ENCODE measurements at regions not wholly inside any gene's neighbourhood (a gene's known extent, or its start where the extent isn't known, plus 50 kb on each side); places are given as distances from the start of the nearest gene placed in this dataset.
"Not testable (repeated sequence)": the region's sequence is repeated elsewhere in the genome, so short reads cannot be mapped to it uniquely, and the experiment has no call there.

DNA sequence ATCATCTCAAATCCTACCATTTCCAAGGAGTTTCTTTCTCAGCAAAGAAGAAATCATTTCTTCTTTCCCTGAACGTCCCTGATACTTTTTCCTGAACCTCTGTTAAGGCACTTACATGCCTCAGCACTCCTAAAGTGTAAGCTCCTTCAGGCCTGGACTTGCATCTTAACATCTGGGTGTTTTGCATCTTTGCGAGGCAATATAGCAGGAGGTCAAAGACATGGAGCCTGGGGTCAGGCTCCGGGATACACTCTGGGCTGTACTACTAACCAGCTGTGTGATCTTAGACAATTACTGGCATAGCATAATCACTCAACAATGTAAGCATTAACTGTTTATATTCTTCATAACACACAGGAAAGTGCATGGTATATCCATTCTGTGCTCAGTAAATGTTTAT lies 275.5 kb upstream of the BOD1L1 start:
- no peak for DNase-seq

DNA sequence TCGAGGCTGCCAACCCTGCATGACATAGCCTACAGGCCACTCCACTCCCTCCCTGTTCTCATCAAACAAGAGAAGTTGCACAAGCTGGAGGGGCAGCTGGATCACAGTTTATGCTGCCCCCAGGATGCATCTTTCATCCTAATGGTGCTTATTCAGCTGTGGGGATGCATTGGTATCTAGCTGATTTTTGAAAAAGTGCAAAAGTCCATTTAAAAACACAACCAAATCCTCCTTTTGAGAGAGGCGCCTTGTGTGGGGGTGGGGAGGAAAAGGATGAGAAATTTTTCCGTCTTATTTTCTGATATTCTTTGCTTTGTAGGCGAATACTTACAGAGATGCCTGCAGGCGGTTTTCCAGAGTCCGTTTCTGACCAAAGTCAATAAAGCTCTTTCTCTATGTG lies 276.4 kb upstream of the BOD1L1 start:
- no peak for DNase-seq

DNA sequence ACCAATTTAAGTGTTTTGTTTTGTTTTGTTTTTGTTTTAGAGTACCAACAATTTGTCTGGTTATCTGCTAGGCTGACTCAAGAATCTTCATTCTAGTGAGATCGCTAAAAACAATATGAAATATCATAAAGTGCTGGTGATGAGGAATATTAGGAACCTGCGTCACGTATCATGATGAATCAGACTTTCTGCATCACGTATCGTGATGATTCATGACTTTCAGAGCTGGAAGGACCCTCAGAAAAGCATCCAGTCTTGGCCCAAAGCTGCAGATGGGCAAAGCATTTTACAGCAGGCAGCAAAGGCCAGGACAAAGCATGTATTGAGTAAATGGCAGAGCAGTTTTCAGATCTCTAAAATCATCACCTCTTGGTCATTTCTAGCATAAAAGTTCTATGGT lies 278.0 kb upstream of the BOD1L1 start:
- DNase-seq: no peak

DNA sequence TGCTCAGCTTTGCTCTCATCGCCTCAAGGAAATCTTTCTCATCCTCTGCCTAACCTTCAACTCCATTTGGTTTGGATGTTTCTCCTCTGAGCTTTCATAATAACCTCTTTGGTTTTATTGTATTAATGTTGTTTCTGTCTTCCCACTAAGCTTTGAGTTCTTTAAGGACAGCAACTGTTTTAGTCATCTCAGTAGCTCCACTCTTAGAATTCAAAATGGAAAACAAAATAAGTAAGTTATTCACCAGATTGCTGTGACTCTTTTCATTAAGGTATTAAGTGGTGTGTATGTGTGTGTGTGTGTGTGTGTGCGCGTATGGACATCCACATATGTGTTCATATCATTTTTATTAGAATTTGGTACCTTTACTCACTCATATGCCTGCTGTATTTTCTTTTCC lies 279.2 kb upstream of the BOD1L1 start:
- DNase-seq: no peak

DNA sequence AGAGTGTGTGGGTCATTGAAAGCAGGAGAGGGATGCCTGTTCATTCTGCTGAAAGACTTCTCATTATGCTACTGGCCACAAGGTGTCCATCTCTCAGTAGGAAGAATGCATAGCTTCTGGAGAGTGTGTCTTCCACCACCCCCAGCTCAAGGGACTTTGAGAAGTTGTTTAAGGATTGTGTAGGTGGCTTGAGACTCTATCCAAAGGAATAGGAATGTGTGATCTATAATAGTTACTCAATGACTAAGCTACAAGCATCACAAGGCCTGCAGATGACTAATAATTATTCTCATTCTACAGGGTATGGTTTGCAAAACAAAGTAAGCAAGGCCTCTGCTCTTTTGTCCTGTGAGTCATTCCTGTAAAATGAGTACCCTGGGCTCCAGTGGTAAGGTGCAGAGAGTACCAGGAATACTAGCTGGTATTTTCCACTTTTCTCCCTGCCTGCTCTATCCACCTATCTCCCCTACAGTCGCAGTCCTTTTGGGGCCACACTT lies 279.8 kb upstream of the BOD1L1 start:
- DNase-seq: no peak

DNA sequence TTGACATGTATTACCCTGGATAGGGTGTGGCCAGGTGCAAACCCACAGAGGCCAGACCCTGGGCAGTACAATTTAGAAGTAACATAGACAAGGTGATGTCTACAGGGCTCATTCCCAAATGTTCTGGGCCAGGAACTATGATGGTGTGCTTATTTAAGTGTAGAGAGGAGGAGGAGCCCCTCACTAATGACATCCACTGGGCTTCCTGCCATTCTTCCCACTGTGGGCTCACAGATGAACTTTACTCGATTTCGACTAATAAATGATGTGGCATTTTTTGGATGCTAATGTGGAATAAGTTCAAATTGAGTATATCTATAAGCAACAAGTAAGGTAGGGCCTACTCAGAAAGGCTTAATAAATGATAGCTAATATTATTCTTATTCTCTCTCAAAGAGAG lies 280.9 kb upstream of the BOD1L1 start:
- DNase-seq: no peak

DNA sequence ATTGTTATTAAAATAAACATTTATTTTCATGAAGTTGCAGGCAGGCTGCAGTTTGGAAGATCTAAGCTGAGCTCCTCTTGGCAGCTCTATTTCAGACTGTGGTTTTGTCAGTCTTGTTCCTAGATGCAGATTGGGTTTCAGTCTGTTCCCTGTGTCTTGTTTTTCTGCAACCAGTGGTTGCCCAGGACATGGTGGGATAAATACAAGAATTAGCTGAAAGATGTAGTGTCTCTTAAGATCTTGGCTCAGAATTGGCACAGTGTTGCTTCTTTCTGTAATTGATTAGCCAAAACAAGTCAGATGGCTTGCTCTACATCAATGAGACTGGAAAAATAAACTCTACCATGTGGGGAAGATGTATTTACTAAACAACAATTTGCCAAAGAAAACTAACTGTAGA lies 283.0 kb upstream of the BOD1L1 start:
- no peak for DNase-seq

DNA sequence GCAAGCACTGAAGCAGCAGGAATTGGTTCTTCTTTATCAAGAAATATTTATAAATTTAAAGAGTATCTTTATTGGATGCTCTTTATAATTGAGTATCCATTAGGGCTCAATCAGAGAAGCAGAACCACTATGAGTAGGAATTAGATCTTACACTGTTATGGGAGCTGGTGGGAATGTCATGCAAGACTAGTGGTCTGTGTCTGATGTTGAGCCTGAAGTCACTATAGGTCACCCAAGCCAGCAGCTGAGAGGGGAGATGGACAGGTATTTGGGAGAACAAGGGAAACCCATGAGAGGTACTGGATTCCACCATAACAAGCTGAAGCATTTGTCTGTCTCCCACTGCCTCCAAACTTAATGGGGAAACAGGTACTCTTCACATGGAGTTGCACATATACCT lies 283.7 kb upstream of the BOD1L1 start:
- DNase-seq: no peak

DNA sequence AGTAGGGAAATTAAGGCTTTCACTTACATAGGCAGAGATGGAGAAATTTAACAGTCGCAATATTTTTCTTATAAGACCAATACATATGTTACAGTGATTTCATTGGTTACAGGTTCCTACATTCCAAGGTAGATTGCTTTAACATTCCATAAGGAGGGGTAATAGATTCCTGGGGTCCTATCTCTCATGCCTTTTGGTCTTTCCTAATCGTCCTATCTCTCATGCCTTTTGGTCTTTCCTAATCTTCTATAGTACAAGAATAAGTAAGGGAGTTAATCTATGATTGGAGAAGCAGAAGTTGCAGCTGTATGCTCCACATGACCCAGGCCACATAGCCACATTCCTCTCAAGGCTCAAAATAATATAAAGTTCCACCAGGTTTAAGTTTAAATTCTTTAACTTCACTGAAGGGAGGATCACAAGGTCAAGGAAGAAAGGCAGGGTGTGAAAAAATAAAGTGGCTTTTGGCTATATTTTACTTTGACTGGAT lies 285.0 kb upstream of the BOD1L1 start:
- no peak for DNase-seq

DNA sequence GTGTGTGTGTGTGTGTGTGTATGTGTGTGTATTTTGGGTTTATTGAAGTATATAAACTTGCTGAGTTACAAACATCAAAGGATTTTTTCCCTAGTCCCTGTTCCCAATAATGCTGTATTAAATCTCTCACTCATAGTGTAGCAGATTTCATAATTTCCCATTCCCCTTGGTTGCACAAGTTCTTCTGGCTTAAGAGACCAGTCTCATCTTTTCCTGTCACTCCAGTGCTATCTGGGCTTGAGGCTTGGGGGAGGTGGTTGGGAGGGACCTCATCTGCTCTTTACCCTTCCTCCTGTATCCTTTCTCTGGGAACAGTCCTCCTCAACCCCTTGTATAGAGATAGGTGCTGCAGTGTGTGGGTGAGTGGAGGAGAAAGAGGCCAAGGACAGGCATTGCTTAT lies 285.4 kb upstream of the BOD1L1 start:
- no peak for DNase-seq

DNA sequence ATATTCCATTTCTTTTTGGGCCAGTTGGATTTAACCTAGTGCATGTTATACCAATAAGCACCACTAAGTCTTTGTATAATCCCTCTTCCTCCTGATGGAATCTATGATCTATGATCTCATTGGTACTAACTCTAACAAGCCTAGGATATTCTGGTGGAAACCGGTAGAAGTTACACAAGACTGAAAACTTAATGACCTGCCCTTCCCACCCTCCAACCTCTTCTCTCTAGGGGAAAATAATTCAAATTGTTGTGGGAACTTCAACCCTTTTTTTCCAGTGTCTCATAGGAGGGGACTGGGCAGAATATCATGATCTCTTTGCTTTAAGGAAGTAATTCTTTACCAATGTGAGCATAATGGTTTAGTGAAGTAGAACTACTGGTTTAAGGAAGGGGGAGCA lies 289.5 kb upstream of the BOD1L1 start:
- DNase-seq: no peak

DNA sequence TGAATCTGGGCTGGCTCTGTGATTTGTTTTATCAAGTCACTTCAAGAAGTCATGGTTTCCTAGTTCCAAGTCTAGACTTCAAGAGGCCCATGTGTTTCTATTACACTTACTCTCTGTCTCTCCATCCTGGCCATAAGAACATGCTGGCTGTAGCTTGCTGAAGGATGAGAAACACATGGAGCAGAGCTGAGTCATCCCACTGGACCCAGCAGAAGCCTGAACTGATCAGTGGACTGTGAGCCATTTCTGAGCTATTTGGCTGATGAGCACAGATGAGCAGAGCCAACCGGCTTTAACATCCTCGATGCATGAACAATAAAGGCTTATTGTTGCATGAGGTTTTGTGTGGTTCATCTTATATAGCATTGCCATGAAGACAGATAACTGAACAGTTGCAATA lies 290.6 kb upstream of the BOD1L1 start:
- DNase-seq: no peak

DNA sequence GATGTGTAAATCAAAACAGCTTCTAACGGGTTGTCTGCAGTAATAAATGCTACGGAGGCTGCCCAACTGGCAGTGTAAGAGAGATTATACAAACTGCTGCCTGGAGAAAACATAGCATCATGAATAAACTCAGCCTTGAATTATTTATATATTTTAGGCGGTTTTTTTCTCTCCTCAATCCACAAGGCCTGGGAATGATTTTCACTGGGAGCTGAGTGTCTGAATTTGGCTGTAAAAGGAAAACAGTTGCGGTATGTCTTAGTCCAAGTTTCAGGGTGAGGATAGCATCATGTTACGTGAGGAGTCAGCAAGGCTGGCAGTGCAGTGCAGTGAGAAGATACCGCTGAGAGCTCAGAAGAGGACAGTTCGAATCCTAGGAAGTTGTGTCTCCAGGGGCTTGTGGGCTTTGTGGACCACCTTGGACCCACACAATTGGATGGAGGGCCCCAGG lies 291.5 kb upstream of the BOD1L1 start:
- no peak for DNase-seq

DNA sequence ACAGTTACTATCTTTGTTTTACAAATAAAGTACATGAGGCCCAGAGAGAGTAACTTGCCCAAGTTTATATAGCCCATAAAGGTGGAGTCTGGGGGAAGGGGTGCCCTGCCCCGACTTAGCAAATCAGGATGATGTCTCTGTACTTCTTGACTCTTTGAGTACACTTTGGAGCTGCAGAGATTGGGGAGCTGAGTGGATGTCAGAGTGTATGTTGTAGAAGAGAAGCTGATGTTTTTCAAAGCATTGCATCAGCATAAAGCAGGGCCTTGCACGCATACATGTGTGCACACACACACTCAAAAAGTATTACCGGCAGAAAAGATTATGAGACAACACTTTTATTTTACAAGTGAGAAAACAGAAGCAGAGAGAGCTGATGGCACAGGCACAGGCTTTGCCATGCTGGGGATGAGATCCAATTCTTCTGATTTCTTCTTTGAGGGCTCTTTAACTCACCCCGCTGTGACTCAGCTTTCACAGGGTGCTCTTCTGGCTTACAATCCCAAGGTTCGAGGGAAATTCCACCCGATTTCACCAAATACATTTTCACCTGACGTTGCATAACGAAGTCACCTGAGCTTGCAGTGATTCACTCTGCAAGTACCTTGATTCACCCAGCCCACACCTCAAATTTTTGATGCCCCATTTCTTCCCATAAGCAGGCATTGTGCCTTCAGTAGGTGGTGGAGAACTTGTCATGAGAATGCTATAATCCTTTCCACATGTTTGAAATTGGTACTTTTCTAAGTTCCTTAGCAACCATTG lies 292.8 kb upstream of the BOD1L1 start:
- DNase-seq: no peak

DNA sequence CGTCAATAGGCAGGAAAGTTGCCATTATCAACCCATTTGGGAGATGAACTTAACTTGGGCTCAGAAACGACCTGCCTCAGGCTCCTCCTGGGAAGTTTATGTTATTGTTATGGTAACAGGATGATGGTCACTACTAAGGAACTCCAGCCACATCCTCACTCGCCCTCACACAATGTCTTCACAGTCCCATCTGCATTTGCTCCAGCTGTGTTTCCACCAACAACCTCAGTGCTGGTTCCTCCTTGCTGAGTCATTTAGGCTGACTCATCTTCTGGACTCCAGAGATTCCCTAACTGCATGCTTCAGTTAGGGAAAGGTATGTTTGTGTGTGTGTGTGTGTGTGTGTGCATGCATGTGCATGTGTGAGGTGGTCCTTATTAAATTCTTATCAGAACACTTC lies 293.4 kb upstream of the BOD1L1 start:
- no peak for DNase-seq

DNA sequence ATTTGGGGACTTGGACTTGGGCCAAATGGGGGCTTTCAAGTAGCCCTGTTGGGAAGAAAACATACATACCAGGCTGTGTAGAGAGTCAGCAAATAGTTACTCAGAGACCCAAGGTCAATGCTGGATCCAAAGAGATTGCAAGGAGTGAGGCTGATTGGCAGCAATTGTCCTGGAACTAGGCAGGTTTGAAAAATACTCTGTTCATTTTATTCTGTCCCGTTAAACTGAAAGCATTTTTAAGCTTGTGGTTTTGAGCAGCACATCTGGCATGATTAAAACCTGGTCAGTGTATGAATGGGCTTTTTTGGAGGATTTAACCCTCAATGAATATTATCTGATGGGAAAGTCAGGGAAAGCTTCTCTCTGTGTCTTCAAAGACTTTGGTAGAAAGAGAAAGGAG lies 294.3 kb upstream of the BOD1L1 start:
- no peak for DNase-seq

DNA sequence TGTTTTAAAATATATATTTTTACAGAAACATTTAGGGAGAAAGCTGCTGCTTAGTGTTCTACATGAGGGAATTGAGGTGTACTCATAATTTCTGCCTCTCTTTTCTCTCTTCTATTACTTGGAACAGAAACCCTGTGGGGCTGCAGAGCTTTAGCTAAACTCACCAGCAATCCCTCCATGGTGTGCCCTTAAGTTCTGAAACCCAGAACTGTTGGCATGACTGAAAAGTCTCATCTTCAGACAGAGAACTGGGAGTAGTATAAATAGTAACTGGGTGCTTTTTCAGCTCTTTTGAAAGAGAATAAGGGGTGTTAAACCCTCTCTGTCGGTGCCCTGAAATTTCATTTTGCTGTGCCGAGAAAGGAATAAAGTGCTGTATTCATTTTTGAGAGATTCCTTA lies 294.9 kb upstream of the BOD1L1 start:
- no peak for DNase-seq

DNA sequence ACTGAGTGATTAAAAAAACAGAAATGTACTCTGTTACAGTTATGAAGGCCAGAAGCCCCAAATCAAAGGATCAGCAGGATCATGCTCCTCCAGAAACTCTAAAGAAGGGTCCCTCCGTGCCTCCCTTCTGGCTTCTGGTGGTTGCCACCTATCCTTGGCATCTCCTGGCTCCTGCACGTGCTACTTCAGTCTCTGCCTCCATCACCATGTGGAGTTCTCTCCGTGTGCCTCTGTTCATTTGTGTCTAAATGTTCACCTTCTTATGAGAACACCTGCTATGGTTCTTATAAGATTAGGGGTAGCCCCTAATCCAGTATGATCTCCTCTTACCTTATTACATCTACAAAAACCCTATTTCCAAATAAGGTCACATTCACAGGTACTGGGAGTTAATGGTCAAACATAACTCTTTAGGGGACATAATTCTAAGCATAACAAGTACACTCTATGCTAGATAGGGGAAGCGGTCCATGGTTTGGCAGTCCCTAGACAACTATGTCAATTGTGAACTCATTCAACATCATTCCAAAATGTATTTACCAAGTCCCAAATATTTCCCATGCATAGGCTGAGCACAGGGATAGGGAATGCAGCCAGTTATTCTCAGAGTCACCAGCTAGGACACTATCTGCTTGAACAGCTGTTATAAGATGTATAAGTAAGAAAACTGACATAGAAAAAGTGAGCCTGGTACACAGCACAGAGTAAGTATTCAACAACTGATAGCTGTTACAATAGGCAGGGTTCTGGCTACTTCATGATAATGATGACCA lies 295.5 kb upstream of the BOD1L1 start:
- no peak for DNase-seq

DNA sequence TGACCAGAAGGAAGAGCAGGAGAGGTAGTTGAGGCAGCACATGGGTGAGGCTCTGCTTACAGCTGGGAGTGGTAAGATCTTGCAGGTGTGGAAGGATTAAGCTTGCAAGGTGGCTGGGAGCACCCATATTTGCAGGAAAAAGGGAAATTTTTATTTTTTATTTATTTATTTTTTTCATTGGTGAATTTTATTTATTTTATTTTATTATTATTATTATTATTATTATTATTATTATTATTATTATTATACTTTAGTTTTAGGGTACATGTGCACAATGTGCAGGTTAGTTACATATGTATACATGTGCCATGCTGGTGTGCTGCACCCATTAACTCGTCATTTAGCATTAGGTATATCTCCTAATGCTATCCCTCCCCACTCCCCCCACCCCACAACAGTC lies 297.4 kb upstream of the BOD1L1 start:
- not testable (repeated sequence) for DNase-seq

DNA sequence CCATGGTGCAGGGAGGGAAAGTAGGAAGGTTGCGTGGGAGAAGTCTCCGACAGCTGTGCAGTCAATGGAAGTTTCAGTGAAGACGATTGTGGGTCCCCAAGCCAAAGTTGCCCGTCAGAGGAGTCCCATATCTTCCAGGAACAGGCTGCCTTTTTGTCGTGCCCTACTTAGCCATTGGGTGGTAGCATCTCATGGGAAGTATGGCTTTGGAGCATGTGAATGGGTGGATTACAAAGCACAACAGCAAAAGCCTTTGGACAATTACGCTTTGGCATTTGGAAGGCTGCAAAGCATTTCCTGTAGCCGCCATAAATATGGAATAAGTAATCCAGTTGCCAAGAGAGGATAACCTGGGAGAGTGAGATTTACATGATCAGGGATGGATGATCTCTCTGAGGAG lies 300.7 kb upstream of the BOD1L1 start:
- no peak for DNase-seq

DNA sequence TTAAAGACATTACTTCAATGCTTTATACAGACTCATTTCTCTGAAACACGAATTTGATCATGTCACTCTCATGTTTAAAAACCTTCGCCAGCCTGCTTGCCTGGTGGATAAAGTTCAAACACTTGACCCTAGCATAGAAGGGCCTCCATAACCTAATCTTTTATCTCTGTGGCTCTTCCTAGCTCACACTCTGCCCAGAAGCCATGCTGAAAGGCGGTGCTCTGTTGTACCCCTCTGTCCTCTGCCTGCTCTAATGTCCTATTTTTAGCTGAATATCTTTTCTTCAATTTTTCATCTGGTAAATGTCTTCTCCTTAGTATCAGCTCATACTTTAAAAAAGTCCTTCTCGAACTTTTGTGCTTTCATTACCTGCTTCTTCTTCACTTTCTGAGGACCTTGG lies 302.6 kb upstream of the BOD1L1 start:
- no peak for DNase-seq

DNA sequence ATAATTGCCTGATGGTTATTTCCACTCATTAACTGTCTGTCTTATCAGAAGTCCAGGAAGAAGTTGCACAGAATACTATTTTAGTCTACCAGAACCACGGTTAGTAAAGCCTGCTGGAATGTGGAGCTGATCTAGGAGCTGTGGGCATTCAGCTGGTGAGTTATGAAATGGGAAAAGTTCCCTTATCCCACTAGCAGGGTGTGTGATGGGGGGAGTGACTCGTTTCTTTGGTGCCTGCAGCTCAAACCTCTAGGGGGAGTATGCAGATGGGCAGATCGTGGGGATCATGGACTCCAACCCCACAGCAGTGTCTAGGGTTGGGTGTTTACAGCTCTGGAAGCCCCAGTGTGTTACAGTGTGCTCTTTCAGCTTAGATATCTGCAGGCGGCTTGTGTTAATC lies 305.7 kb upstream of the BOD1L1 start:
- DNase-seq: no peak

DNA sequence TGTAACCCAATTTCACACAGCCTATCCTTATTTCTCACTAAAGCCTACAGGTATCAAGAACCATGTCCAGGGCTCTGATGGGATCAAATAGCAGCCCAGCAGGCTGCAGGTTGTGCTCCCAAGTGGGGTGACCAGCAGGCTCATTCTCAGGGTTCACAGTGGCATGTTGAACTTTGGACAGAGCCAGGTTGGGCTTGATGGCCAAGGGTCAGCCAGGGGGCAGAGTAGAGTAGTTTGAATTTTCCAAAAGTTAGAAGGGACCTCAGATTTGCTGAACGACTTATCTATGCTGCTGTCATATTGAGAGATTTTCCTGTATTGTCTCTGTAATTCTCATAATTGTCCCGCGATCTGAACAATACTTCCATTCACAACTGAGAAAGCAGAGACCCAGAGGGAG lies 310.8 kb upstream of the BOD1L1 start:
- DNase-seq: no peak

DNA sequence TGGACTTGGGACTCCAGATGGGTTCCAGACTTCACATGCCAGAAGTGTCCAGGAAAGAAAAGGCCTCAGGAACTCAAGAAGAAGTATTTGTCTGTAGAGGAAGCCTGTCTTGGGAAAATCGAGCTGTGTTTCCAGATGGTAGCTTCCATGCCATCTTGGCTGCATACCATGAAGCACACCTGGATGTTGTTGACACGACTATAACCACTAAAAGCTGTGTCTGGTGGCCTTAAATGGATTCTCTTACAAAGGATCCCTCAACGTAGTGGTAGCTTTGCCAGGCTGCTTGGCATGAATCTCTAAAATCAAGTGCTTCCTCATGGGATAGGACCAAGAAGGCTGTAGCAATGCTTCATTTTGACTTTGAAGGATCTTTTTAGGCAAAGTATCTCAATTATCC lies 313.4 kb upstream of the BOD1L1 start:
- DNase-seq: no peak

Measured in activated CD4-positive, alpha-beta T cell treated with anti-CD3 and anti-CD28 coated beads, Interleukin-2, amount 50 U/mL, for 48 hours (primary cell).